ENCODE measurements at regions not wholly inside any gene's neighbourhood (a gene's known extent, or its start where the extent isn't known, plus 50 kb on each side); places are given as distances from the start of the nearest gene placed in this dataset.

DNA sequence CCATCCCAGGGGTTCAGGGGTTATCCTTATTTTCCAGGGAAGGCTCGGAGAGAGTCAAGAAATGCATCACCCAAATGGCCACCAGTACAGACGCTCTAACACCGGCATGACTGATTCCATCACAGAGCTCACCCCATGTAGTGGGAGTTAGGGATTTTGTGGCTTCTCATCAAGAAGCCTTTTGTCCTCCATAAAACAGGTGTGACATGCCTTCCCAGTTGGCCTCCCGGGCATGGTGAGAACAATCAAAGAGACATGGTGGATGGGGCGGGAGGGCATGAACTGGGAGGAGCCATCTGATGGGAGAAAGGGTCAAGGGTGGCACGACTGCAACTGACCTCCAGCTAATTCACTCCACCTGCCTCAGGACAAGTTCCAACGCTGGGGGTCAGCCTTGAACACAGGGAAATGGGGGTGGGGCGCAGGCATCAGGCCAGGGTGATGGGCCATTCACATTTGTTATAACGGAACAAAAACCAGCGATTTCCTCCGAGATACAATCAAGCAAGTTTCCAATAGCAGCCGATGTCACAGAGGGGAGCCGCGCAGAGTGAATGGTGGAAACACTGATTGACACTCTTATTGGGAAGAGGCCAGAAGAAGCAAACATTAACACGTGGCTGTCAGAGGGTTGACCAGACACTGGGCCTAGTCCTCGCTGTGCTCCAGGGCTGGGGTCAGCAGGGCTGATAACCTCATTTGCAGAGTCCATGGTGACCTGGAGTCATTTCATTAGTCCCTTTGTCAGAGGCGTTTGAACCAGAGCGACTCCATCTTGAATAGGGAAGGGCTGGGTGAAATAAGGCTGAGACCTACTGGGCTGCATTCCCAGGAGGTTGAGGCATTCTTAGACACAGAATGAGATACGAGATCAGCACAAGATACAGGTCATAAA, 80.5 kb upstream of the HPCAL1 start:
- no peak overlapping the region for H3K27ac ChIP-seq (ENCODE audit: low read depth, low read length)
- no peak overlapping the region for H3K4me3 ChIP-seq (ENCODE audit: insufficient read depth, low read length, poor library complexity, severe bottlenecking)
- H3K9me2 ChIP-seq (replicated peaks; ENCODE audit: insufficient read depth, low read length), result no peaks in the 10 kb centered on the region
- TF ChIP-seq EZH2phosphoT487 (conservative IDR thresholded peaks at IDR 0.05; ENCODE audit: low read length), result no peak
- TF ChIP-seq, protein P1, sequence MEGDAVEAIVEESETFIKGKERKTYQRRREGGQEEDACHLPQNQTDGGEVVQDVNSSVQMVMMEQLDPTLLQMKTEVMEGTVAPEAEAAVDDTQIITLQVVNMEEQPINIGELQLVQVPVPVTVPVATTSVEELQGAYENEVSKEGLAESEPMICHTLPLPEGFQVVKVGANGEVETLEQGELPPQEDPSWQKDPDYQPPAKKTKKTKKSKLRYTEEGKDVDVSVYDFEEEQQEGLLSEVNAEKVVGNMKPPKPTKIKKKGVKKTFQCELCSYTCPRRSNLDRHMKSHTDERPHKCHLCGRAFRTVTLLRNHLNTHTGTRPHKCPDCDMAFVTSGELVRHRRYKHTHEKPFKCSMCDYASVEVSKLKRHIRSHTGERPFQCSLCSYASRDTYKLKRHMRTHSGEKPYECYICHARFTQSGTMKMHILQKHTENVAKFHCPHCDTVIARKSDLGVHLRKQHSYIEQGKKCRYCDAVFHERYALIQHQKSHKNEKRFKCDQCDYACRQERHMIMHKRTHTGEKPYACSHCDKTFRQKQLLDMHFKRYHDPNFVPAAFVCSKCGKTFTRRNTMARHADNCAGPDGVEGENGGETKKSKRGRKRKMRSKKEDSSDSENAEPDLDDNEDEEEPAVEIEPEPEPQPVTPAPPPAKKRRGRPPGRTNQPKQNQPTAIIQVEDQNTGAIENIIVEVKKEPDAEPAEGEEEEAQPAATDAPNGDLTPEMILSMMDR (IDR thresholded peaks at IDR 0.05; ENCODE audit: insufficient read depth, low read length, poor library complexity, severe bottlenecking), result no peak
- H4K20me1 ChIP-seq (ENCODE audit: low read depth, low read length), result no peaks in the 10 kb centered on the region
- H3K79me2 ChIP-seq (ENCODE audit: insufficient read depth, low read length), result no peaks in the 10 kb centered on the region
- H3F3A ChIP-seq (ENCODE audit: insufficient read depth), result no peaks in the 10 kb centered on the region
- no peak overlapping the region for H2AFZ ChIP-seq (ENCODE audit: low read depth, low read length, severe bottlenecking)
- H3K36me3 ChIP-seq (ENCODE audit: low read length), result no peaks in the 10 kb centered on the region
- H3K4me2 ChIP-seq (ENCODE audit: low read depth, low read length, poor library complexity, severe bottlenecking), result no peak overlapping the region
- no peaks in the 10 kb centered on the region for H3K9me3 ChIP-seq (ENCODE audit: insufficient read depth, low read length)
- no peak overlapping the region for H3K9ac ChIP-seq (ENCODE audit: low read length)
- no peaks in the 10 kb centered on the region for H3K27me3 ChIP-seq (ENCODE audit: low read length)

DNA sequence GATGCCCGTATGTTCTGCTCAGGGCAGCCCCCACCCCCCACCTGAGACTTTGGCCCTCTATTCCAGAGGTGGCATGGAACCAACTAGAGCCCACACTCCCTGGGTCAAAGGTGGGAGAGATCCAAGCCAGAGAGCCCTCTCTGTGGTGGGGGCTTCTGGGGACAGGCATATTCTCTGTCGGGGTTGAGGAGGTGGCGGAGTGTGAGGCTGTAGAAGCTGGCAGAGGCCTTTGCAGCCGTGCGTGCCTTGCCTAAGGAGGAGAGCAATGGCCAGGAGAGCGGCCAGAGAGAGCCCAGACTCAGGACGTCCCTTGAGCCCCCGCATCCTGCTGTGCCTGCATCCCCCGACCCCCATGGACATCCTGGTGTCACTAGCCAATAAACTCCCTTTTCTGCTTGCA, 79.2 kb upstream of the HPCAL1 start:
- Histone ChIP-seq H3K79me2 (ENCODE audit: insufficient read depth, low read length) (no peaks in the 10 kb centered on the region), H3K27ac (ENCODE audit: low read depth, low read length) (no peak overlapping the region), H2AFZ (ENCODE audit: low read depth, low read length, severe bottlenecking) (no peak overlapping the region), H3K9me3 (ENCODE audit: insufficient read depth, low read length) (no peaks in the 10 kb centered on the region), H3K36me3 (ENCODE audit: low read length) (no peaks in the 10 kb centered on the region), H3K4me2 (ENCODE audit: low read depth, low read length, poor library complexity, severe bottlenecking) (no peak overlapping the region), H4K20me1 (ENCODE audit: low read depth, low read length) (no peaks in the 10 kb centered on the region), H3K9ac (ENCODE audit: low read length) (no peak overlapping the region), H3K27me3 (ENCODE audit: low read length) (no peaks in the 10 kb centered on the region), H3F3A (ENCODE audit: insufficient read depth) (no peaks in the 10 kb centered on the region), H3K9me2 (replicated peaks; ENCODE audit: insufficient read depth, low read length) (no peaks in the 10 kb centered on the region), H3K4me3 (ENCODE audit: insufficient read depth, low read length, poor library complexity, severe bottlenecking) (no peak overlapping the region)
- no peak for TF ChIP-seq EZH2phosphoT487 (conservative IDR thresholded peaks at IDR 0.05; ENCODE audit: low read length)
- TF ChIP-seq, protein P1 (IDR thresholded peaks at IDR 0.05; ENCODE audit: insufficient read depth, low read length, poor library complexity, severe bottlenecking), result no peak

DNA sequence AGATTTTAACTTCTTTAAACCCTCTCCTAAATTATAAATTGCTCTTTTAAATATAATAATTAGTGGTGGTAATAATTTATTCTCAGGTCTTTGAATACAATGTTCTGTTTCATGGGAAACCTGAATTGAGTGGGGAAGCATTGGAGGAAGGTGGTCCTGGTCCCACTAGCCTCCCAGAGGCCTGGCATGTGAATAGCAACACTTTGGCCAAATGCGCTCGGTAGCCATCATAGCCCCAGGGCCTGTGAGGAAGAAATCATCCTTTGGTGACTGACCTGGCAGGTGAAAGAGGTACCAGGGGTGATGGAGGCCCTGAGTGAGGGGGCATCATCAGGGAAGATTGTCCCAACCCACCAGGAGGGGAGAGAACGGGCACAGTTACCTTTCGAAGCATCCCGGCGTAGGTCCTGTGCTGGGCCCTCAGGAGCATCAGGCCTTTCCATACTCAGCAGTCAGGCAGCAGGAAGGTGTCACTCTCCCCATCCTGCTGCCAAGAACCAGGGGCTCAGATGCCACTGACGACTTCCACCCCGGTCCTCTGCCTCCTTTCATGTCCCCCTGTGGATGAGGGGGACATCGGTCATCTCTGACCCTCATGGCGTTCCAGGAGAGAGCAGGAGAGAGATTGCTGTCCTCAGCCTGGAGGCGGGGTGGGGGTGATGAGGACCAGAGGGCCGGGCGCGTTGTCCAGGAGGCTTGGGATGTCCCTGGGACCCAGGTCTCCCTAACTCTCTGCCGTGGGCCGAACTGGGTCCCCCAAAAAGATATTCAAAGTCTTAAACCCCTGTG, 78.6 kb upstream of the HPCAL1 start:
- no peaks in the 10 kb centered on the region for H3K36me3 ChIP-seq (ENCODE audit: low read length)
- no peak overlapping the region for H2AFZ ChIP-seq (ENCODE audit: low read depth, low read length, severe bottlenecking)
- no peaks in the 10 kb centered on the region for H3K79me2 ChIP-seq (ENCODE audit: insufficient read depth, low read length)
- no peaks in the 10 kb centered on the region for H3K9me2 ChIP-seq (replicated peaks; ENCODE audit: insufficient read depth, low read length)
- H3F3A ChIP-seq (ENCODE audit: insufficient read depth), result no peaks in the 10 kb centered on the region
- no peak overlapping the region for H3K4me2 ChIP-seq (ENCODE audit: low read depth, low read length, poor library complexity, severe bottlenecking)
- TF ChIP-seq, protein P1 (IDR thresholded peaks at IDR 0.05; ENCODE audit: insufficient read depth, low read length, poor library complexity, severe bottlenecking), result no peak
- no peak for TF ChIP-seq EZH2phosphoT487 (conservative IDR thresholded peaks at IDR 0.05; ENCODE audit: low read length)
- H3K9ac ChIP-seq (ENCODE audit: low read length), result no peak overlapping the region
- no peaks in the 10 kb centered on the region for H3K9me3 ChIP-seq (ENCODE audit: insufficient read depth, low read length)
- no peak overlapping the region for H3K4me3 ChIP-seq (ENCODE audit: insufficient read depth, low read length, poor library complexity, severe bottlenecking)
- H4K20me1 ChIP-seq (ENCODE audit: low read depth, low read length), result no peaks in the 10 kb centered on the region
- no peaks in the 10 kb centered on the region for H3K27me3 ChIP-seq (ENCODE audit: low read length)
- H3K27ac ChIP-seq (ENCODE audit: low read depth, low read length), result no peak overlapping the region

Data from SU-DHL-6 (cell line).